ENCODE measurements at regions not wholly inside any gene's neighbourhood (a gene's known extent, or its start where the extent isn't known, plus 50 kb on each side); places are given as distances from the start of the nearest gene placed in this dataset.

DNA sequence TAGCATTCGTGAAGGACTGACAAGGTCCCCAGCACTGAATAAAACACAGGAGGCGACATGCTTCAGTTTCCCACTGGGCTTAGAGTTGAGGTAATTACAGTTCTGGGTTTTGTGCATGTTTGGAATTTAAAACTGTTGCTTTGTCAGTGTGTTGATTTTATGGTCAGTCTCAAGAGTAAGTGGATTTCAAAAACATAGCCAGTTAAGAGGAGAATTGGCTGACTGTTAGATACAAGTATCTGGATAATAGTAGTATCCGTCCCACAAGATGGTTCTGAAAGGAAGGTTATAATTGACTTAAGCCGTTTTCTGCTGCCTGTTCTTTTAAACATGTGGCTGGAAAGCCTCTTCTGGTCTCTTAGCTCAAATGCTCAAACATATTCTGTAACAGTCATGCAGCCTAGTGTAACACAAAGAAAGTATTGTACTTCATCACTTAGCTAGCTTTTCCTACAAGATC lies 170.9 kb downstream of the POLR1F start:
- Histone ChIP-seq H3K4me1 (no peaks in the 10 kb centered on the region), H3K27me3 (no peaks in the 10 kb centered on the region), H3K4me3 (no peak overlapping the region), H3K36me3 (no peaks in the 10 kb centered on the region), H3K27ac (no peak overlapping the region), H3K9me3 (no peaks in the 10 kb centered on the region)
- TF ChIP-seq, protein P1, sequence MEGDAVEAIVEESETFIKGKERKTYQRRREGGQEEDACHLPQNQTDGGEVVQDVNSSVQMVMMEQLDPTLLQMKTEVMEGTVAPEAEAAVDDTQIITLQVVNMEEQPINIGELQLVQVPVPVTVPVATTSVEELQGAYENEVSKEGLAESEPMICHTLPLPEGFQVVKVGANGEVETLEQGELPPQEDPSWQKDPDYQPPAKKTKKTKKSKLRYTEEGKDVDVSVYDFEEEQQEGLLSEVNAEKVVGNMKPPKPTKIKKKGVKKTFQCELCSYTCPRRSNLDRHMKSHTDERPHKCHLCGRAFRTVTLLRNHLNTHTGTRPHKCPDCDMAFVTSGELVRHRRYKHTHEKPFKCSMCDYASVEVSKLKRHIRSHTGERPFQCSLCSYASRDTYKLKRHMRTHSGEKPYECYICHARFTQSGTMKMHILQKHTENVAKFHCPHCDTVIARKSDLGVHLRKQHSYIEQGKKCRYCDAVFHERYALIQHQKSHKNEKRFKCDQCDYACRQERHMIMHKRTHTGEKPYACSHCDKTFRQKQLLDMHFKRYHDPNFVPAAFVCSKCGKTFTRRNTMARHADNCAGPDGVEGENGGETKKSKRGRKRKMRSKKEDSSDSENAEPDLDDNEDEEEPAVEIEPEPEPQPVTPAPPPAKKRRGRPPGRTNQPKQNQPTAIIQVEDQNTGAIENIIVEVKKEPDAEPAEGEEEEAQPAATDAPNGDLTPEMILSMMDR (IDR thresholded peaks at IDR 0.05): no peak
- intact Hi-C loops (cut with DNase I): no loop called here
- ATAC-seq (no peak), DNase-seq (peak in 1 of 4 donors; percentile 13)

GRCh38 chr7:19533266-19533665 lies 175.6 kb downstream of the POLR1F start:
- intact Hi-C loops (cut with DNase I): no loop called here
- Histone ChIP-seq H3K36me3 (no peaks in the 10 kb centered on the region), H3K27me3 (no peaks in the 10 kb centered on the region), H3K9me3 (no peaks in the 10 kb centered on the region), H3K27ac (no peak overlapping the region), H3K4me3 (no peak overlapping the region), H3K4me1 (no peaks in the 10 kb centered on the region)
- DNase-seq (no peak), ATAC-seq (no peak)
- TF ChIP-seq, protein P1 (IDR thresholded peaks at IDR 0.05): no peak

- intact Hi-C loops (cut with DNase I): no loop called here
- Histone ChIP-seq H3K9me3 (no peaks in the 10 kb centered on the region), H3K36me3 (no peaks in the 10 kb centered on the region), H3K4me3 (no peak overlapping the region), H3K27me3 (no peaks in the 10 kb centered on the region), H3K4me1 (no peaks in the 10 kb centered on the region), H3K27ac (no peak overlapping the region)
- TF ChIP-seq, protein P1 (IDR thresholded peaks at IDR 0.05): no peak
- DNase-seq (no peak), ATAC-seq (no peak)
Observed at GRCh38 chr7:19530852-19531251, 178.0 kb downstream of the POLR1F start.

DNA sequence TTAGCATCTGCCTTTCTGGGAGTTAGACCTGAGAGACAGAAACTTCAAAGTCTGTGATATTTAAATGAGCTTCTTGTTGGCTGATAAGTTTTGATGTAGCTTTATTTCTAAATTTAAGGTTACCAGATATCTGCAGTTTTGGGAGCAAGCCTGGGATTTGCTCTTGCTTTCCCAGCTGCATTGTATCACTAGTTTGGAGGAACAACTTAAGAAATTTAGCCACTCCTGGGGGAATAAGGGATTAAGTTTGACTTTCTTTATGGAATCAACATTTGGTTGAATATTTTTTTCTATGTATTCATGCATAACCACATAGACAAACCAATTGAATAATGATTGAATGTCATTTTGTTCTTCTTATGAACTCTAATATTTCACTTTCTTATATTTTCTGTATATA lies 178.6 kb downstream of the POLR1F start:
- ATAC-seq (no peak), DNase-seq (no peak)
- Histone ChIP-seq H3K27ac (no peak overlapping the region), H3K4me3 (no peak overlapping the region), H3K9me3 (no peaks in the 10 kb centered on the region), H3K36me3 (no peaks in the 10 kb centered on the region), H3K27me3 (no peaks in the 10 kb centered on the region), H3K4me1 (no peaks in the 10 kb centered on the region)
- intact Hi-C loops (cut with DNase I): no loop called here
- TF ChIP-seq, protein P1 (IDR thresholded peaks at IDR 0.05): no peak

GRCh38 chr7:19526639-19527038 lies 182.2 kb downstream of the POLR1F start:
- Histone ChIP-seq H3K4me3 (no peak overlapping the region), H3K36me3 (no peaks in the 10 kb centered on the region), H3K27me3 (no peaks in the 10 kb centered on the region), H3K27ac (no peak overlapping the region), H3K4me1 (no peaks in the 10 kb centered on the region), H3K9me3 (peaks cover 0 to 2% of the 10 kb centered on the region in 2 donors)
- no peak for ATAC-seq
- intact Hi-C loops (cut with DNase I): no loop called here
- DNase-seq: no peak
- TF ChIP-seq, protein P1 (IDR thresholded peaks at IDR 0.05): no peak

Data from left lung (tissue), 4 donors.